Vagina (tissue), 2 donors: ENCODE measurements at regions not wholly inside any gene's neighbourhood (a gene's known extent, or its start where the extent isn't known, plus 50 kb on each side); places are given as distances from the start of the nearest gene placed in this dataset.
A peak's percentile ranks its signal among the peaks of the same experiment; 100 is the strongest.

ENCODE experiments used
- DNase-seq, 2 donors: peaks; one replicate each; pipeline ENCODE4 v3.0.0-alpha.2; 2017; ENCODE audit errors: extremely low spot score in 2 of 2
- H3K27ac ChIP-seq: fragments of 200-600 bp; sonication (generic); one replicate; pipeline ENCODE4 v1.5.1; 2019
- H3K27me3 ChIP-seq: fragments of 200-600 bp; sonication (generic); one replicate; pipeline ENCODE4 v1.5.1; 2019
- H3K36me3 ChIP-seq, 2 donors: fragments of 200-600 bp; sonication (generic); one replicate each; pipeline ENCODE4 v1.5.1; 2017 to 2019
- H3K4me1 ChIP-seq: fragments of 200-600 bp; sonication (generic); one replicate; pipeline ENCODE4 v1.5.1; 2019
- H3K4me3 ChIP-seq, 2 donors: fragments of 200-600 bp; sonication (generic); 1 replicate in 1 of 2; 2 replicates in 1 of 2; pipeline ENCODE4 v1.5.1; 2016 to 2019
- H3K9me3 ChIP-seq: fragments of 200-600 bp; sonication (generic); one replicate; pipeline ENCODE4 v1.5.1; 2019
- POLR2A ChIP-seq, 2 donors: fragments of 450-650 bp; IDR thresholded peaks; one replicate each; pipeline ENCODE4 v1.6.1; 2017; ENCODE audit warnings: antibody characterized with exemption in 2 of 2, mild to moderate bottlenecking in 2 of 2, moderate library complexity in 2 of 2
- POLR2AphosphoS5 ChIP-seq, 2 donors: sonication (generic); formaldehyde crosslinking; IDR thresholded peaks; one replicate each; pipeline ENCODE4 v1.9.0; 2017; ENCODE audit warnings: antibody characterized with exemption in 2 of 2, mild to moderate bottlenecking in 2 of 2, low read depth in 1 of 2; ENCODE audit not compliant: insufficient read depth in 1 of 2
- intact Hi-C: fragments of 100-400 bp; cut with DNase I; formaldehyde crosslinking; loops from one replicate; pipeline ENCODE4 v1.15.1; 2023
- TF ChIP-seq, protein P1 (sequence below), 3 experiments: fragments of 450-650 bp in 2 of 3; fragments of 200-600 bp in 1 of 3; sonication (generic) in 1 of 3; IDR thresholded peaks; one replicate each; pipeline ENCODE4 v1.5.1; 2017 to 2019; ENCODE audit warnings: antibody characterized with exemption in 3 of 3, mild to moderate bottlenecking in 2 of 3, moderate library complexity in 2 of 3

- no peaks in the 10 kb centered on the region for H3K9me3 ChIP-seq
- DNase-seq, result no peak
- H3K27me3 ChIP-seq, result no peaks in the 10 kb centered on the region
- intact Hi-C loops, result no loop called here
- TF ChIP-seq POLR2AphosphoS5 (IDR thresholded peaks at IDR 0.05; ENCODE audit: insufficient read depth in 1 of 2, low read depth in 1 of 2) (no peak), POLR2A (IDR thresholded peaks at IDR 0.05) (no peak)
- TF ChIP-seq, protein P1, sequence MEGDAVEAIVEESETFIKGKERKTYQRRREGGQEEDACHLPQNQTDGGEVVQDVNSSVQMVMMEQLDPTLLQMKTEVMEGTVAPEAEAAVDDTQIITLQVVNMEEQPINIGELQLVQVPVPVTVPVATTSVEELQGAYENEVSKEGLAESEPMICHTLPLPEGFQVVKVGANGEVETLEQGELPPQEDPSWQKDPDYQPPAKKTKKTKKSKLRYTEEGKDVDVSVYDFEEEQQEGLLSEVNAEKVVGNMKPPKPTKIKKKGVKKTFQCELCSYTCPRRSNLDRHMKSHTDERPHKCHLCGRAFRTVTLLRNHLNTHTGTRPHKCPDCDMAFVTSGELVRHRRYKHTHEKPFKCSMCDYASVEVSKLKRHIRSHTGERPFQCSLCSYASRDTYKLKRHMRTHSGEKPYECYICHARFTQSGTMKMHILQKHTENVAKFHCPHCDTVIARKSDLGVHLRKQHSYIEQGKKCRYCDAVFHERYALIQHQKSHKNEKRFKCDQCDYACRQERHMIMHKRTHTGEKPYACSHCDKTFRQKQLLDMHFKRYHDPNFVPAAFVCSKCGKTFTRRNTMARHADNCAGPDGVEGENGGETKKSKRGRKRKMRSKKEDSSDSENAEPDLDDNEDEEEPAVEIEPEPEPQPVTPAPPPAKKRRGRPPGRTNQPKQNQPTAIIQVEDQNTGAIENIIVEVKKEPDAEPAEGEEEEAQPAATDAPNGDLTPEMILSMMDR (IDR thresholded peaks at IDR 0.05), result no peak
- no peaks in the 10 kb centered on the region for H3K36me3 ChIP-seq
- no peak overlapping the region for H3K27ac ChIP-seq
- no peaks in the 10 kb centered on the region for H3K4me1 ChIP-seq
- no peak overlapping the region for H3K4me3 ChIP-seq
These were observed 357.4 kb downstream of the GLRX3 start for GRCh38 chr10:130493446-130494145.

DNA sequence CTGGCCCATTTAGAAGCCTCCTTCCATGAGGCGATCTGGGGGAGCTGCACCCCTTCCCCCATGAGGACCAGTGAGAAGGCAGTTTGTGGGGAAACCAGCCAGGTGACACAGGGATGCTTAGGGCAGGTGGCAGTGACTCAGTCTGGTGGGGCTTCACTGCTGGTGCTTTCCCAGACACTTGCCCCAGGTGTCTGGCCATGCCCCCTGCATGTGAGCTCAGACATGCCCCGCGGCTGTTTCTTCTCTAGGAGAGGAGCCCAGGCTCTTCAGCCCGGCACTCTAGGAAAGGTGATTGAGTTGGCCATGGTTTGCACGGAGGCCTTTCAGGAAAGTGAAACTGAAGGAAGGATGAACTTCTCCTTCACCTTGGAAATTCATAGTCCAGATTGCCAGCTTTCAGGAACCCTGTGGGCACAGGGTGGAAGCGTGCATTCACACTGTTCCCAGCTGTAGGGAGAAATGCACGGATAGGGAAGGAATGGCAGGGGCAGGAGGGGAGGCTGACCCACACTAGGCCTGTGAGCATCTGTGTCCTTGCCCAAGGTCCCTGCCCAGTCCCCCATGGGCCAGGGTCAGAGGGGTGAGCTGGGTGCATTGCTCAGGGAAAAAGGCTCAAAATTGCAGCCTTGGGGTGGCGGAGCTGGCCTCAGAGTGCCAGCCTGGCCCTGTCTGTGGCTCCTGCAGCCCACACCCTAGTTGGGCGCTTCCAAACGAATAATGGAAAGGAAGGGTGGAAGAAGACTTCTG, 359.1 kb downstream of the GLRX3 start:
- no peaks in the 10 kb centered on the region for H3K27me3 ChIP-seq
- no peaks in the 10 kb centered on the region for H3K4me1 ChIP-seq
- intact Hi-C loops, result no loop called here
- no peak for DNase-seq
- H3K9me3 ChIP-seq, result no peaks in the 10 kb centered on the region
- no peaks in the 10 kb centered on the region for H3K36me3 ChIP-seq
- no peak for TF ChIP-seq POLR2A (IDR thresholded peaks at IDR 0.05)
- TF ChIP-seq, protein P1 (IDR thresholded peaks at IDR 0.05), result no peak
- TF ChIP-seq POLR2AphosphoS5 (IDR thresholded peaks at IDR 0.05; ENCODE audit: insufficient read depth in 1 of 2, low read depth in 1 of 2), result no peak
- no peak overlapping the region for H3K27ac ChIP-seq
- H3K4me3 ChIP-seq, result no peak overlapping the region

DNA sequence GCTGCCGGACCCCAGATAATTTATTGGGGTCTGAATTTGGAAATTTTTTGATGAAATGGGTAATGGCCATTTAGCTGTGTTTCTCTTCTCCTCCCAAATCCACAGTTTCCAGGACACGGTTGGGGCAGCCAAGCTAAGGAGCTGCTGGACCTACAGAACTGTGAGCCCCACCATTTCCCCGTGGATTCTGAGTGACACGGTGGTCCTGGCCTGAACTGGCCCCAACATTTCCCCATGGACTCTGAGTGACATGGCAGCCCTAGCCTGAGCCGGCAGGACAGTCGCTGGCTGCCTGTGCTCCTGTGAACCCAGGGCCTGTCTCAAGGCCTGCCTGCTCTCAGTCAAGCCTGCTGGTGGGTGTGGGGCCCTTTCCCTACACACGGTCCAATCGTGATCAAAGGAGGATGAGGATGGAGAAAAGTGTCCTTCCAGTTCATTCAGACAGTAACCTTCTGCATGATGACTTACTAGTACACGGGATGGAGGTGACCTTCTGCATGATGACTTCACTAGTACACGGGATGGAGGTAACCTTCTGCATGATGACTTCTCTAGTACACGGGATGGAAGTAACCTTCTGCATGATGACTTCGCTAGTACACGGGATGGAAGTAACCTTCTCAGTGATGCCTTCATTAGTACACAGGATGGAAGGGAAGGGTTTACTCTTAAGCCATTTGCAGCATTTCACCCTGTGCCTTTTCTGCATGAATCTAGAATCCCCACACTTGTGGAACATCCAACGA, 359.9 kb downstream of the GLRX3 start:
- H3K27ac ChIP-seq, result no peak overlapping the region
- H3K4me3 ChIP-seq, result no peak overlapping the region
- H3K9me3 ChIP-seq, result no peaks in the 10 kb centered on the region
- H3K36me3 ChIP-seq, result no peaks in the 10 kb centered on the region
- intact Hi-C loops, result no loop called here
- DNase-seq, result no peak
- H3K27me3 ChIP-seq, result no peaks in the 10 kb centered on the region
- H3K4me1 ChIP-seq, result no peaks in the 10 kb centered on the region
- TF ChIP-seq POLR2A (IDR thresholded peaks at IDR 0.05) (no peak), POLR2AphosphoS5 (IDR thresholded peaks at IDR 0.05; ENCODE audit: insufficient read depth in 1 of 2, low read depth in 1 of 2) (no peak)
- TF ChIP-seq, protein P1 (IDR thresholded peaks at IDR 0.05), result no peak

GRCh38 chr10:130497056-130498010, 361.1 kb downstream of the GLRX3 start:
- TF ChIP-seq POLR2AphosphoS5 (IDR thresholded peaks at IDR 0.05; ENCODE audit: insufficient read depth in 1 of 2, low read depth in 1 of 2) (no peak), POLR2A (IDR thresholded peaks at IDR 0.05) (no peak)
- TF ChIP-seq, protein P1 (IDR thresholded peaks at IDR 0.05), result no peak
- Histone ChIP-seq H3K27ac (no peak overlapping the region), H3K27me3 (no peaks in the 10 kb centered on the region), H3K9me3 (no peaks in the 10 kb centered on the region), H3K4me3 (no peak overlapping the region), H3K36me3 (no peaks in the 10 kb centered on the region), H3K4me1 (no peaks in the 10 kb centered on the region)
- intact Hi-C loops, result no loop called here
- DNase-seq, result peak in 1 of 2 donors; percentile 77
